Astrocyte (in vitro differentiated cells and primary cell): ENCODE measurements at regions not wholly inside any gene's neighbourhood (a gene's known extent, or its start where the extent isn't known, plus 50 kb on each side); places are given as distances from the start of the nearest gene placed in this dataset.

Source experiments
- CTCF ChIP-seq: IDR thresholded peaks from 2 replicates; pipeline ENCODE4 v1.5.1; 2011; ENCODE audit warnings: low read depth, mild to moderate bottlenecking, inconsistent platforms, low read length, moderate library complexity; ENCODE audit not compliant: insufficient read depth
- EZH2 ChIP-seq: IDR thresholded peaks from 2 replicates; pipeline ENCODE4 v1.6.1; 2012; ENCODE audit warnings: mild to moderate bottlenecking, low read length, inconsistent platforms; ENCODE audit not compliant: insufficient read depth

- no peak for TF ChIP-seq CTCF
- TF ChIP-seq EZH2 = no peak
Observed at GRCh38 chr1:34362949-34363348, 186.2 kb downstream of the C1orf94 start.
